Smooth muscle cell (in vitro differentiated cells): ENCODE measurements at regions not wholly inside any gene's neighbourhood (a gene's known extent, or its start where the extent isn't known, plus 50 kb on each side); places are given as distances from the start of the nearest gene placed in this dataset.
"Not testable (repeated sequence)": the region's sequence is repeated elsewhere in the genome, so short reads cannot be mapped to it uniquely, and the experiment has no call there.

Experiments used
- DNase-seq: peaks from one replicate; lab custom pipeline; 2025; ENCODE audit not compliant: unreplicated experiment; lab: John Stamatoyannopoulos, UW
- H2AFZ ChIP-seq: fragments of 200-600 bp; sonication (generic); 2 replicates; pipeline ENCODE4 v1.6.0; 2016; ENCODE audit warnings: antibody characterized with exemption, low read depth, mild to moderate bottlenecking
- H3F3A ChIP-seq: fragments of 200-600 bp; sonication (generic); 2 replicates; pipeline ENCODE4 v1.6.0; 2017; ENCODE audit warnings: antibody characterized with exemption, low read depth
- H3K27ac ChIP-seq: fragments of 200-600 bp; sonication (generic); 2 replicates; pipeline ENCODE4 v1.5.1; 2016; ENCODE audit warnings: low read depth, mild to moderate bottlenecking
- H3K27me3 ChIP-seq: fragments of 200-600 bp; sonication (generic); 2 replicates; pipeline ENCODE4 v1.6.1; 2016; ENCODE audit warnings: low read depth, mild to moderate bottlenecking
- H3K36me3 ChIP-seq: fragments of 200-600 bp; sonication (generic); 2 replicates; pipeline ENCODE4 v1.5.1; 2016; ENCODE audit warnings: low read depth
- H3K4me1 ChIP-seq: fragments of 200-600 bp; sonication (generic); 2 replicates; pipeline ENCODE4 v1.5.1; 2016; ENCODE audit warnings: low read depth
- H3K4me2 ChIP-seq: fragments of 200-600 bp; sonication (generic); 2 replicates; pipeline ENCODE4 v1.6.0; 2016; ENCODE audit warnings: mild to moderate bottlenecking
- H3K4me3 ChIP-seq: fragments of 200-600 bp; sonication (generic); 2 replicates; pipeline ENCODE4 v1.5.1; 2016; ENCODE audit warnings: mild to moderate bottlenecking
- H3K79me2 ChIP-seq: fragments of 200-600 bp; sonication (generic); 2 replicates; pipeline ENCODE4 v1.6.0; 2016; ENCODE audit warnings: low read depth, mild to moderate bottlenecking
- H3K9ac ChIP-seq: fragments of 200-600 bp; sonication (generic); 2 replicates; pipeline ENCODE4 v1.6.0; 2016; ENCODE audit warnings: low read depth
- H3K9me3 ChIP-seq: fragments of 200-600 bp; sonication (generic); replicated peaks from 2 replicates; pipeline ENCODE4 v1.5.1; 2016; ENCODE audit warnings: low read depth
- H4K20me1 ChIP-seq: fragments of 200-600 bp; sonication (generic); 2 replicates; pipeline ENCODE4 v1.6.0; 2016; ENCODE audit warnings: low read depth
- WGBS: methylation state at CpG from one replicate; pipeline ENCODE4 v1.1.7; 2016; ENCODE audit warnings: low lambda C conversion rate; 5-methylcytosine and 5-hydroxymethylcytosine counted together
- TF ChIP-seq, protein P1 (sequence below): fragments of 200-600 bp; sonication (generic); IDR thresholded peaks from 2 replicates; pipeline ENCODE4 v1.5.1; 2017; ENCODE audit warnings: borderline replicate concordance, mild to moderate bottlenecking, antibody characterized with exemption; ENCODE audit not compliant: insufficient read depth, poor library complexity, severe bottlenecking

DNA sequence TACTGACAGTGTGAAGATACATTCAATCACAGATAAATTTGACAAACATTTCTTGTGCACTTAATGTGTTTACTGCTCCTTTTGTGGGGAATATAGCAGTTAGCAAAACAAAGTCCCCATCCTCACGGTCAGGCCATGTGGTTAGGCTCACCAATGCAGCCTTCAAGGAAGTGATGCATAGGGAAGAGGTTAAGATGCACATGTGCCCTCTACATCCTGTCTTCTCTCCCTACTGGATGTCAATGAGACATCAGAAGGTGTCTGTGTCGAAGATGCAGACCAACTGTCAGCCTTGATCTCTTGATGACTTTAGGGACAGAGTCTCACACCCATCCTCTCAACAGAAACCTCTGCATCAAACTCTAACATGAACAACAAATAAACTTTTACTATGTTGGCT is 78.7 kb downstream of the FH start:
- H3K27me3 ChIP-seq: no peaks in the 10 kb centered on the region
- 72% methylated on average over 2 of the region's 2 CpGs for WGBS
- no peaks in the 10 kb centered on the region for H3K4me1 ChIP-seq
- H3K4me3 ChIP-seq: no peak overlapping the region
- H3K79me2 ChIP-seq: no peaks in the 10 kb centered on the region
- H4K20me1 ChIP-seq: no peaks in the 10 kb centered on the region
- no peak overlapping the region for H3K4me2 ChIP-seq
- H3K9me3 ChIP-seq: no peaks in the 10 kb centered on the region
- no peak overlapping the region for H3K27ac ChIP-seq
- H3K9ac ChIP-seq: no peak overlapping the region
- no peak overlapping the region for H2AFZ ChIP-seq
- H3K36me3 ChIP-seq: no peaks in the 10 kb centered on the region
- no peak for DNase-seq
- TF ChIP-seq, protein P1, sequence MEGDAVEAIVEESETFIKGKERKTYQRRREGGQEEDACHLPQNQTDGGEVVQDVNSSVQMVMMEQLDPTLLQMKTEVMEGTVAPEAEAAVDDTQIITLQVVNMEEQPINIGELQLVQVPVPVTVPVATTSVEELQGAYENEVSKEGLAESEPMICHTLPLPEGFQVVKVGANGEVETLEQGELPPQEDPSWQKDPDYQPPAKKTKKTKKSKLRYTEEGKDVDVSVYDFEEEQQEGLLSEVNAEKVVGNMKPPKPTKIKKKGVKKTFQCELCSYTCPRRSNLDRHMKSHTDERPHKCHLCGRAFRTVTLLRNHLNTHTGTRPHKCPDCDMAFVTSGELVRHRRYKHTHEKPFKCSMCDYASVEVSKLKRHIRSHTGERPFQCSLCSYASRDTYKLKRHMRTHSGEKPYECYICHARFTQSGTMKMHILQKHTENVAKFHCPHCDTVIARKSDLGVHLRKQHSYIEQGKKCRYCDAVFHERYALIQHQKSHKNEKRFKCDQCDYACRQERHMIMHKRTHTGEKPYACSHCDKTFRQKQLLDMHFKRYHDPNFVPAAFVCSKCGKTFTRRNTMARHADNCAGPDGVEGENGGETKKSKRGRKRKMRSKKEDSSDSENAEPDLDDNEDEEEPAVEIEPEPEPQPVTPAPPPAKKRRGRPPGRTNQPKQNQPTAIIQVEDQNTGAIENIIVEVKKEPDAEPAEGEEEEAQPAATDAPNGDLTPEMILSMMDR: no peak
- no peaks in the 10 kb centered on the region for H3F3A ChIP-seq

DNA sequence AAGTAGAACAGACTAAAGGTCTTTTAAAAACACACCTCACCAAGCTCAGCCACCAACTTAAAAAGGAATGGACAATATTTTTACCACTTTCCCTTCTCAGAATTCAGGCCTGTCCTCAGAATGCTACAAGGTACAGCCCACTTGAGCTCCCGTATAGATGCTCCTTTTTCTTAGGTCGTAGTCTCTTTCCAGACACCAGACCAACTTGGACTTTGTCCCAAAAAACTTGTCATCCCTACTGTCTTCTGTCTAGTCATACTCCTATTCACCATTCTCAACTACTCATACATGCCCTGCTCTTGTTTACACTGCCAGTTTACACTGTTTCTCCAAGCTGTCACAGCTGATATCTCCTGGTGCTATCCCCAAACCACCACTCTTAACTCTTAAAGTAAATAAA is 80.9 kb downstream of the FH start:
- H3K4me2 ChIP-seq, H3F3A ChIP-seq, H3K27ac ChIP-seq, DNase-seq, H3K9me3 ChIP-seq, H3K79me2 ChIP-seq, H4K20me1 ChIP-seq, H3K36me3 ChIP-seq, H3K27me3 ChIP-seq, H3K4me1 ChIP-seq, H3K9ac ChIP-seq, H2AFZ ChIP-seq, H3K4me3 ChIP-seq: not testable (repeated sequence)
- 68% methylated on average over 2 of the region's 2 CpGs for WGBS

DNA sequence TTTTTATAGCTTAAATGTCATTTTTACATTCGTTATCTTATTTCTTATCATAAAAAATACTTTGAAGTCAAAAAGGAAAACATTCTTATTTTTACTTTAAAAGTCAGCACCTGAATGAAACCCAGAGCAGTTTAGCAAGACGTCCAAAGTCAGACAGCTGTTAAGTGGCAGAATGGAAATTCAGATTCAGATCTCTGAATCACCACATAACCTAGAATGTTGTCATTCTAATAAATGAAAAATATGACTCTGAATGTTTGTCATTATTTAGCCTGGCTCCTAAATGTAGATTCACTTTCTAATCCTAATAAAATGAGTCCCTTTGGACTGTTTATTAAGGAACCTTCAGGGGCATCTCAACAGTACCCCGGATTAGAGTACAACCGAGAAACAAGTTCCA is 75.2 kb upstream of the RGS7 start:
- TF ChIP-seq, protein P1: no peak
- no peaks in the 10 kb centered on the region for H3K36me3 ChIP-seq
- no peak for DNase-seq
- no peak overlapping the region for H2AFZ ChIP-seq
- no peak overlapping the region for H3K4me3 ChIP-seq
- no peaks in the 10 kb centered on the region for H3K9me3 ChIP-seq
- H3K4me2 ChIP-seq: no peak overlapping the region
- H3K79me2 ChIP-seq: no peaks in the 10 kb centered on the region
- H3K4me1 ChIP-seq: no peaks in the 10 kb centered on the region
- 83% methylated on average over 4 of the region's 4 CpGs for WGBS
- no peak overlapping the region for H3K27ac ChIP-seq
- no peaks in the 10 kb centered on the region for H4K20me1 ChIP-seq
- H3F3A ChIP-seq: no peaks in the 10 kb centered on the region
- H3K27me3 ChIP-seq: no peaks in the 10 kb centered on the region
- no peak overlapping the region for H3K9ac ChIP-seq

DNA sequence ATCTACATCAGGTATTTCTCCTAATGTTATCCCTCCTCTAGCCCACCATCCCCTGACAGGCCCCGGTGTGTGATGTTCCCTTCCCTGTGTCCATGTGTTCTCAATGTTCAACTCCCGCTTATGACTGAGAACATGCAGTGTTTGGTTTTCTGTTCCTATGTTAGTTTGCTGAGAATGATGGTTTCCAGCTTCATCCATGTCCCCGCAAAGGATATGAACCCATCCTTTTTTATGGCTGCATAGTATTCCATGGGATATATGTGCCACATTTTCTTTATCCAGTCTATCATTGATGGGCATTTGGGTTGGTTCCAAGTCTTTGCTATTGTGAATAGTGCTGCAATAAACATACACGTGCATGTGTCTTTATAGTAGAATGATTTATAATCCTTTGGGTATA is 68.1 kb upstream of the RGS7 start:
- H3K9me3 ChIP-seq, H3K9ac ChIP-seq, H3K4me2 ChIP-seq, H3K36me3 ChIP-seq, H3K79me2 ChIP-seq, H2AFZ ChIP-seq, H3K4me1 ChIP-seq, DNase-seq, H3K4me3 ChIP-seq, H3K27ac ChIP-seq, H3F3A ChIP-seq, H4K20me1 ChIP-seq: not testable (repeated sequence)
- WGBS: 90% methylated on average over 4 of the region's 4 CpGs
- H3K27me3 ChIP-seq: peaks cover 54% of the 10 kb centered on the region

DNA sequence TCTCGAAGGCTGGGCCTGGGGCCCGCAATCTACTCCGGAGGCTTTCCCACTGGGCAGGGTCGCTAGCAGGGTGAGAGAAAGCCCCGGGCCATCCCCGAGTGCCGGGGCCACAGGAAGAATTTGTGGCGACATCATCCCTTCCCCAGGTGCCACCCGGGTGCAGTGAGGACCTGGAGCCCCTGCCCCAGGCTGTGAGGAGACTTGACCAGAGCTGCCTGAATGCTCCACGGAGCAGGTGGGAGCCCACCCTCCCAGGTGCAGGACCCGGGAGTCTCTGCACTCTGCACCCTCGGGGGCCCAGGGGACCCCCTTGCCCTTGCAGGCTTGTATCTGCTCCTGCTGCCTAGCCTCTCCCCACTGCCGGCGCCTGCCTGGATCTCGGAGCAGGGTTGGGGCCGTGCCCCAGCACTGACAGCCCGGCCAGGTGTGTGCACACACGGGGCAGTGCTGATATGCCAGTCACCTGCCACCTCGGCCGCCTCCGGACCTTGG is 67.5 kb upstream of the RGS7 start:
- Histone ChIP-seq H4K20me1 (no peaks in the 10 kb centered on the region), H3F3A (no peaks in the 10 kb centered on the region), H3K9ac (no peak overlapping the region), H3K79me2 (no peaks in the 10 kb centered on the region), H3K27ac (no peak overlapping the region), H3K36me3 (no peaks in the 10 kb centered on the region), H3K4me1 (no peaks in the 10 kb centered on the region), H3K4me2 (peak overlapping the region; percentile 85), H3K9me3 (no peaks in the 10 kb centered on the region), H3K27me3 (peaks cover 54% of the 10 kb centered on the region), H3K4me3 (peak overlapping the region; percentile 52), H2AFZ (no peak overlapping the region)
- DNase-seq: no peak
- WGBS: 62% methylated on average over 21 of the region's 21 CpGs
- TF ChIP-seq, protein P1: no peak
